ENCODE measurements at regions not wholly inside any gene's neighbourhood (a gene's known extent, or its start where the extent isn't known, plus 50 kb on each side); places are given as distances from the start of the nearest gene placed in this dataset.

DNA sequence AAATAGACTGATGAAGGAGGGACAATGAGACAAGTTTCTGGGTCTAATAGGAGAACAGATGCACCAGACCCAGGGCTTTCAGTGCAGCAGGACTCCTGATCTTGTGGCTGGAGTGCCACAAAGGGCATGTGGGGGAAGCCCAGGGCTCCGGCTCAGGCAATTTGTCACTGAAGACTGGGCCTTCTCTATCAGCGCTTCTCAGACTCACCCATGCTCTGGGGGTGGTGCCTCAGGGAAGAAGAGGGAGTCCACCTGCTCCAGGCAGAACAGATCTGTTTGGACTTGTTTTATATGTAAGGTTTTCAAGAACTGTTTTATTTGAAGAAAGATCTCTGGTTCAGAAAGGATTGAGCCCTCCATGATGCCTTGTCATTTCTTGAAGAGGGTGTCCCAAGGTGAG lies 112.4 kb upstream of the TLE3 start:
- DNase-seq (no peak), ATAC-seq (no peak)
- intact Hi-C loops (cut with DNase I): no loop called here
- no peaks in the 10 kb centered on the region for H3K27me3 ChIP-seq
- H3K4me3 ChIP-seq: no peak overlapping the region
- H3K4me1 ChIP-seq: peaks cover 4 to 13% of the 10 kb centered on the region in 2 donors
- no peaks in the 10 kb centered on the region for H3K9me3 ChIP-seq
- TF ChIP-seq, protein P1, sequence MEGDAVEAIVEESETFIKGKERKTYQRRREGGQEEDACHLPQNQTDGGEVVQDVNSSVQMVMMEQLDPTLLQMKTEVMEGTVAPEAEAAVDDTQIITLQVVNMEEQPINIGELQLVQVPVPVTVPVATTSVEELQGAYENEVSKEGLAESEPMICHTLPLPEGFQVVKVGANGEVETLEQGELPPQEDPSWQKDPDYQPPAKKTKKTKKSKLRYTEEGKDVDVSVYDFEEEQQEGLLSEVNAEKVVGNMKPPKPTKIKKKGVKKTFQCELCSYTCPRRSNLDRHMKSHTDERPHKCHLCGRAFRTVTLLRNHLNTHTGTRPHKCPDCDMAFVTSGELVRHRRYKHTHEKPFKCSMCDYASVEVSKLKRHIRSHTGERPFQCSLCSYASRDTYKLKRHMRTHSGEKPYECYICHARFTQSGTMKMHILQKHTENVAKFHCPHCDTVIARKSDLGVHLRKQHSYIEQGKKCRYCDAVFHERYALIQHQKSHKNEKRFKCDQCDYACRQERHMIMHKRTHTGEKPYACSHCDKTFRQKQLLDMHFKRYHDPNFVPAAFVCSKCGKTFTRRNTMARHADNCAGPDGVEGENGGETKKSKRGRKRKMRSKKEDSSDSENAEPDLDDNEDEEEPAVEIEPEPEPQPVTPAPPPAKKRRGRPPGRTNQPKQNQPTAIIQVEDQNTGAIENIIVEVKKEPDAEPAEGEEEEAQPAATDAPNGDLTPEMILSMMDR (IDR thresholded peaks at IDR 0.05): no peak
- H3K27ac ChIP-seq: no peak overlapping the region
- H3K36me3 ChIP-seq: no peaks in the 10 kb centered on the region

DNA sequence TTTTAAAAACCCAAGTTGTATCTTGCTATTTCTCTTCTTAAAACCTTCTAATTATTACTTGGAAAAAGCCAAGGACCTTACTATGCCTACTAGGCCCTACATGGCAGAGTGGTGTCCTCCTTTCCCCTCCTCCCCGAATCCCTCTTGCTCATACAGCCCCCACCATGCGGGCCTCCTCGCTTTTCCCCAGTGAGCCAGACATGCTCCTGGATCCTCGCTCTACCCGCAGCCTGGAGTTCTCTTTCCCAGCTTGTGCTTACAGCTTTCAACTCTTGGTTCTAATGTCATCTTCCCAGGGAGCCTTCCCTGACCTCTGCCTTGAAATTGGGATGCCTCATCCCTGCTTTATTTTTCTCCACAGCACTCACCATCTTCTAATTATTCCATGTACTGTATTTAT lies 111.8 kb upstream of the TLE3 start:
- Histone ChIP-seq H3K4me3 (no peak overlapping the region), H3K4me1 (peaks cover 4 to 13% of the 10 kb centered on the region in 2 donors), H3K27me3 (no peaks in the 10 kb centered on the region), H3K9me3 (no peaks in the 10 kb centered on the region), H3K36me3 (no peaks in the 10 kb centered on the region), H3K27ac (no peak overlapping the region)
- ATAC-seq (no peak), DNase-seq (peak in 1 of 4 donors; percentile 53)
- TF ChIP-seq, protein P1 (IDR thresholded peaks at IDR 0.05): no peak
- intact Hi-C loops (cut with DNase I): no loop called here

DNA sequence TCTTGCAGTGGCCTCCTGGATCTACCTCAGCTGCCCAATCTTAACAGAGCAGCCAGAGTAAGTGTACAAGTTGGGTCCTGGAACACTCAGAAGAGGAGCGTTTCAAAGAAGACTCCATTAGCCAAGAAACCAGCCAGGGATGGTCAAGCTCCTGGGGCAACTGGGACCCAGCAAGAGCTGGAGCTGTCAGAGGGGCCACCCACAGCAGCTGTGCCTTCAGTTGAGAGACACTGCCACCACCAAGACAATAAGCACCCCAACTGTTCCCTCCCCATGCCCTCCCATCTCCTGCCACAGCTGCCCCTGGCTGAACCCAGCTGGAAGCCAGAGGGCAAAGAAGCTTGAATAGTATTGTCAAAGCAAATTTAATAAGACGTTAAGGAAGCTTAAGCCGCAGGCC lies 110.6 kb upstream of the TLE3 start:
- Histone ChIP-seq H3K27ac (no peak overlapping the region), H3K4me3 (no peak overlapping the region), H3K9me3 (no peaks in the 10 kb centered on the region), H3K36me3 (no peaks in the 10 kb centered on the region), H3K27me3 (no peaks in the 10 kb centered on the region), H3K4me1 (peaks cover 4 to 13% of the 10 kb centered on the region in 2 donors)
- intact Hi-C loops (cut with DNase I): no loop called here
- ATAC-seq: no peak
- TF ChIP-seq, protein P1 (IDR thresholded peaks at IDR 0.05): no peak
- no peak for DNase-seq

DNA sequence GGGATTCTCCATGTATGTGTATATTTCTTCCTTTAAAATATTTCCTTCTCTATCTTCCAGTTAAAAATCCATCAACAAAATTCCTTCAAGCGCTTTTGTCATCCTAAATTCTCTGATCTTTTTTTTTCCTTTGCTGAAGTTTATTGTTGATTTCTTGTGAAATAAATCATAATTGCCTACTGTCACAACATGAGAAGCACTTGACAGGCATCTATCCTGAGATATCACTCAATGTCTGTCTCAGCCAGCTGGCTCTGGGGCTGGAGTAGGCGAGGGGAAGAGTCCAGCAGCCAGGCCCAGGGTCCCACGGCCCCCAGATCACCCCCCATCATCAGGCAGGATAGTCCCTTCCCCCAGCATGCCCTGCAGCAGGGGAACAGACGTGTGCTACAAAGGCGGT lies 109.0 kb upstream of the TLE3 start:
- no peaks in the 10 kb centered on the region for H3K36me3 ChIP-seq
- H3K9me3 ChIP-seq: no peaks in the 10 kb centered on the region
- ATAC-seq (no peak), DNase-seq (no peak)
- H3K4me3 ChIP-seq: no peak overlapping the region
- H3K4me1 ChIP-seq: no peaks in the 10 kb centered on the region
- intact Hi-C loops (cut with DNase I): no loop called here
- no peaks in the 10 kb centered on the region for H3K27me3 ChIP-seq
- no peak overlapping the region for H3K27ac ChIP-seq
- TF ChIP-seq, protein P1 (IDR thresholded peaks at IDR 0.05): no peak

DNA sequence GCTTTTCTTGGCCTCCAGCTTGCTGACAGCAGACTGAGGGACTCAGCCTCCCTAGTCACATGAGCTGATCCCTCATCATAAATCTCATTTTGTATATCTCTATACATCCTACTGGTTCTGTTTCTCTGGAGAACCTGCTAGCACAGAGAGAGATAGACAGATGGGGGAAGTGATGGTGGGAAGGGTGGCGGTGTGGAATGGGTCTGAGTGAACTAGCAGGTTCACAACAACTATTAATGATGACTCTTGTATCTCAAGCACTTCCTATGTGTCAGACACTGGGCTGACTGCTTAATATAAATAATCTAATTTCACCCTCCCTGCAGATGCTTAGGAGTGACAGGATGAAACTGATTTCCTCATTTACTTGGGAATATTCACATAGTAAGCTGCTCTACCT lies 106.9 kb upstream of the TLE3 start:
- DNase-seq (no peak), ATAC-seq (no peak)
- Histone ChIP-seq H3K27me3 (peaks cover 0 to 14% of the 10 kb centered on the region in 2 donors), H3K36me3 (no peaks in the 10 kb centered on the region), H3K4me1 (peaks cover 0 to 4% of the 10 kb centered on the region in 2 donors), H3K27ac (no peak overlapping the region), H3K9me3 (no peaks in the 10 kb centered on the region), H3K4me3 (no peak overlapping the region)
- TF ChIP-seq, protein P1 (IDR thresholded peaks at IDR 0.05): no peak
- intact Hi-C loops (cut with DNase I): no loop called here
